ENCODE measurements at regions not wholly inside any gene's neighbourhood (a gene's known extent, or its start where the extent isn't known, plus 50 kb on each side); places are given as distances from the start of the nearest gene placed in this dataset.

DNA sequence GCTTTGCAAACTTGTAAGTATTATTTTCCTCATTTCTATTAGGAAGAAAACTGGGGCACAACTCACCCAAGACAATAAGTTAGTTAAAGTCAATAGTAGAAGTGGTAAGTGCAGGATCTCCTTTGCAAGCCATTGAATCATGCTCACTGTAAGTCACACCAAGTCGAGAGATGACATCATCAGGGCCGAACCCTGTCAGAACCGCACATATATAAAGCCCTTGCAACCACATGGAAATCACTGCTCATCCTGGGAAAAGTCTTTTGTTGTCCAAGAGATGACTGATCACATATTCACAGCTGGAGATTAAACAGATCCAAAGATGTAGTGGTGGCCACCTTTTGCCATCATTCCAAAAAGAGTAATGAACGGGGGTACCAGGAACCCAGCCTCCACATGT, 484.8 kb upstream of the ID2 start:
- no peak for DNase-seq

DNA sequence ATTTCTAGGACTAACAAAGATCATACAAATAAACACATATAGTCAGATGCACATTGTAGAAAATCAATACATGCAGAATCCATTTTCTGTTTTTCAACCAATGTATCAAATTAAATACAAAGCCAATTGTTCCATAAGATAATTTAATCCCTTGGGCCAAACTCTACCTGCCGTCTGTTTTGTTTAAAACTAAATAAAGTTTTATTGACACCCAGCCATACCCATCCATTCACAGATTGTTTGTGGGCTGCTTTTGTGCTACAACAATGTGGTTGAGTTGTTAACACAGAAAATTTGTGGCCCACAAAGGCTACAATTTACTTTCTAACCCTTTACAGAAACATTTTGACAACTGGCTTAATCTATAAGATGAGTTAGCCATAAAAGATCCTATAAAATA, 484.0 kb upstream of the ID2 start:
- no peak for DNase-seq

DNA sequence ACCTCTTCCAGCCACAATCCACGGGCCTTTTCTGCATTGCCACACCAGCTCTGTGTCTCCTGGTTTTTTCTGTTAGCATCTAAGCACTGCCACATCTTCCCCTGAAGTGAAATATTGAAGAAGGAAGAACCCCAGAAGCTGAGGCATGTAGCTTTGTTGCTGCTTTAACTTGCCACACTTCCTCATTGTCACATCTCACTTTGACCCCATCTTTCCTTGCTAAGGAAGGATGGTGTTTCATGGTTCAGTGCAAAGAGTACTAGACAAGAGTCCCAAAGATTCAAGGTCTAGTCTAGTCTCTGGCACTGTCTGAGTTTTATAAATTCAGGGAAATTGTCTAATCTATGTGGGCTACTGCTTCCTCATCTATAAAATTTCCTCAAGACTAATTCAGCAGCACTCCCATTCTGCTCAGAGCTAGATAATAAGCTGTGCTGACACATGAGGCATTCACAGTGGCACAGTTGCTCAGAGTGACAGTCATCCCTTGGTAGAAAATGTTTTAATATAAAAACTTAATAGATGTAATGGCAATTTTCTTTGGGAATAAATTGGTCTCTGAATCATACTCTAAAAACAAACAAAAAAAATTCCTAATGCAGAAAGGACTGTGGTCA, 483.0 kb upstream of the ID2 start:
- DNase-seq: no peak

DNA sequence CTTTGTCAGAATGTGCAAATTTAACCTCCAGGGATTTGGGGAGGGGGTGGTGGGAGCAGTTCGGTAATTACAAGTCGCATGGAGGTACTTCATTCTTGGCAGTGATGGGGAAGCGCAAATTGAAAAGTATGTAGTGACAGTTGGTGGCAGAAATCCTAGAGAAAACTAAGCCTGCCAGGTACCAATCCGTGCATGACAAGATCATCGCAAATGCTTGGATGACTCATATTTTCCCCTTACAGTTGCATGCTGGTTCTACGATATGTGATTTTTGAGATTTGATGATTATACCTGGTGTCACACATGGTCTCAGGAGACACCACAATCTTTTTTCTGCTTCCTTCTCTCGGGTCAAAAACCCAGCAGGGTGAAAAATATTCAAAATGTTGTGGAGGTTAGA, 479.7 kb upstream of the ID2 start:
- DNase-seq: no peak

DNA sequence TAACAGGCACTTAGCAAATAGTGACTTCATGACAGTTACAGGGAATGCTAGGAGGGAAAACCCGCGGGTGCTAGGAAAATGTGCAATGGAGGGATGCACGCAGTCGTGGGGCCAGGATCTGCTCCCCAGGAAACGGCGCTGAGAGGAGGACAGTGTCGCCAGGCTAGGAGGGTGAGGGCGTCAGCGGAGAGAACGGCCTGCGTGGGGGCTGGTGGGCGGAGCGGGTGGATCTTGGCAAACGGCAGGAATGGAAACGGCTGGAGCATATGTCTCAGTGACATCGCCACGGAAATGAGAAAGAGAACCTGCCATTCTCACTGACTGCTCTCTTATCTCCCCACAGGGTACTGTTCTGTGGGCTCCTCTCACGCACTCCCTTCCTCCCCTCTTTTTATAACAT, 478.5 kb upstream of the ID2 start:
- no peak for DNase-seq

DNA sequence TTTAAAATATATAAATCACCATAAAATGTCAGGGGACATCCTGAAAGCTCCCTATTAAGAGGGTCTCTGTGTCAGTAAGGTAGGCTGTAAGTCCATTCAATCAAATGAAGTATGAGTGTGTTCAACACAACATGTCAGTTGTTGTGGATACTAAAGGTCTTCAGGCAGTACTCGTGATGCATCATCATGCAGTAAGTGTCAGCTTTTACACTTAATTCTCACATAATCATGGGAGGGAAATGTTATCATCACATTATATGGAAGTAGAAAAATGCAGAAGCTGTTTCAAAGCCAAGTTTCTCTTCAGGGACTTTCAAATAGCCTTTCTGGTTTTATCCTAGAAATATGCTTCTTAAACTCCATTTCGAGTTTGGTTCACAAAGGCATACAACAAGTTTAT, 477.1 kb upstream of the ID2 start:
- DNase-seq: no peak

DNA sequence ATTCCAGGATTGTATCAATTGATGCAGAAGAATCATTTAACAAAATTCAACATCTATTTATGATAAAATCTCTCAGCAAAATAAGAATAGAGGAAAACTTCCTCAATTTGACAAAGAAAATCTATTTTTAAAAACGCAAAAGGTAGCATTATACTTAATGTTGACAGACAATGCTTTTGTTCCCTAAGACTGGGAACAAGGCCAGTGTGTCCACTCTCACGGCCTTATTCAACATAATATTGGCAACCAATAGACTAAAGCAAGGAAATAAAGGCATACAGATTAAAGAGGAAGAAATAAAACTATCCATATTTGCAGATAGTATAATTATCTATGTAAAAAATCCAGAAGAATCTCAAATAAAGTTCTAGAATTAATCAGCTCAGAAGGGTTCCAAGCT, 472.4 kb upstream of the ID2 start:
- no peak for DNase-seq

DNA sequence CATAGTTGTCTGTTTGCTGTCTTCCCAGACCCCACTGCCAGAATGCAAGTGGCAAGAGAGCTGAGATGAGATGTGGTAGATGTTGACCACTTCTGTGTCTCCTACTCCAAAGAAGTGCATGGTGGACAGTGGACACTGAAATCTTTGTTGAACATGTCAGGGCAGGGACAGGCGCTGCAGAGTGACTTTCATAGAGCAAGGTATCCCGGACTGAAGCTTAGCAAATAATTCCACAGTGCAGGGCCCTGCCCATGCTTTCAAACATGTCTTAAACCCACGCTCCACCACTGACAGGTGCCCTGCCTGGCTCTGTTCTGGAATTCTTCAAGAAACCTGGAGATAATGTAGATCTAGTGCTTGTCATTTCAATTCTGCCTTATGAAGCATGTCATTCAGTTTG, 470.5 kb upstream of the ID2 start:
- DNase-seq: no peak

DNA sequence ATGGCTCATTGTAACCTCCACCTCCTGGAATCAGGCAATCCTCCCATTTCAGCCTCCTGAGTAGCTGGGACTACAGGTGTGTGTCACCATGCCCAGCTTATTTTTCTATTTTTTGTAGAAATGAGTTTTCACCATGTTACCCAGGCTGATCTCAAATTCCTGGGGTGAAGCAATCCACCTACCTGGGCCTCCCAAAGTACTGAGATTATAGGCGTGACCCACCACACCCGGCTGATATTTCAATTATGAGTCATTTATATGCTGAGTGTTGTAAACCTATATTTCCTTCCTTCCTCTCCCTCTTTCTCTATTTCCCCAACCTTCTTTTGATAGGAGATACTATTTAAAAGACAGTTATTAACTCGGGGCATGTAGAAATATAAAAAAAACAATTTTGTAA, 469.6 kb upstream of the ID2 start:
- no peak for DNase-seq

DNA sequence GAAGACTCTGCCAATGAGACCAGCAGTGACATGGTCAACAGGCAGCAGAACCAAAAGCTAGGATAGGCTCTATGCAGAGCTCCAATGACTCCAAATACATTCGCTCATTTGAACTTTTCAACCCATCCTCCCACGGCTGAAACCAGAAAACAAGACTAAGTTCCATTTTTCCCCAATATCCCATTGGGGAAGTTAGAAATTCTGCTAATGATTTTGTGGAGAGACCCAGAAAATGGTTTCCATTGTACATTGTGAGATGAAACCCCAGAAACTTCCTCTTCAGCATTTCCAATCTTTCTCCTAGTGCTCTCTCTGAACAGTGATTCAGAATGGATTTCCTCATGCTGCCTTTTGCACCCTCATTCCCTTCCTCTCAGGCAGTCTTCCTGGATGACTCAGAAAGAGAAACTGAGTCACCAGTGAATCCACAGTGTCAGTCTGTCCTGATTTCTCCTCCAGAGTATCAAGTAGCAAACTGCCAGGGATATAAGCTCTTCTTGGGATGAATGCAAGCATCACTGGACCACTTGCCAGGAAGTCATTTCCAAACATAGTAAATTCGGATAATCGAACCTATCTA, 467.7 kb upstream of the ID2 start:
- DNase-seq: no peak

DNA sequence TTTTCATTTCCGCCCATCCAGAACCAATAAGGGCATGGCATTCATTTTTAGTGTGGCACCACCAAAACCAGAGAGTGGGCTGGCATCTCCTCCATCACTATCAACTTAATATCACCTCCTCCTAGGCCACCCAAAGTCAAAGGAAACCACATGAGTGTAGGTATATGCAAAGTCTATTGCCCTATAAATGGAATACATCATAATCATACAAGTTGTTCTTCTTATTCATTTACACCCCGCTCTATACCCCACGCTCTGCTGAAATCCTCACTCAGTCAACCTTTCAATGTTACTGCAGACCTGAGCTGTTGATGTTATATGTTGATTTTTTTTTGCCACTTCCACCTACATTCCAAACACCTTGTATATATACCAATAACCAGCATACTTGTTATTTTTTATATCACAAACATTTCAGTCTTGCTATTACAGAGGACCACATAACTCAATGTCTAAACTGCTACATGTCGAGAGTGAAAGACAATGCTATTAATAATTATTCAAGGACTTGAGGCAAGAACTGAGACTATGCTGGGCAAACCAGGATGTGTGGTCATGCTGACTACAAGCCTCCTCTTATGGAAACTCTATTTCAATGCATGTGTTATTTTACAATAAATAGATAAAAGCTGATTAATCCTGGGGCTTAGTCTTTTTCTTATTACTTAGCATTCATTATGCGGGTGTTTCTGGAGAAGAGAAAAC, 466.5 kb upstream of the ID2 start:
- no peak for DNase-seq

DNA sequence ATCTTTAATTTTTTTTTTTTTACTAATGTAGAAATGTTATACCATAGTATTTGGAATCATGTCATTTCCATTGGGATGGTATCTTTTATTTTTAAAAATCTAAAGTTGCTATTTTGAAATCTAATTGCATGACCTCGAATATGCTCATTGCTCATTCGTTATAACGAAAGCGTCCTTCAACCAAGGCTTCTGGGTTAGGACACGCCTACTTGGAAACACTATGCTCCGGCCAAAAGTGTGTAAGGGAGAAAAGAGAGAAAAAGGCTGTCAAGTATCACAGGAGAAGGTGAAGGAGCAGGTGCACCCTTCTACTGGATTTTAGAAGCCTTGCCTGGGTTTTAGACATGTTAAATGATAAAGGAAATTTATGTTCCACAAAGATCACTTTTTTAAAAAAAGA, 465.9 kb upstream of the ID2 start:
- DNase-seq: no peak

DNA sequence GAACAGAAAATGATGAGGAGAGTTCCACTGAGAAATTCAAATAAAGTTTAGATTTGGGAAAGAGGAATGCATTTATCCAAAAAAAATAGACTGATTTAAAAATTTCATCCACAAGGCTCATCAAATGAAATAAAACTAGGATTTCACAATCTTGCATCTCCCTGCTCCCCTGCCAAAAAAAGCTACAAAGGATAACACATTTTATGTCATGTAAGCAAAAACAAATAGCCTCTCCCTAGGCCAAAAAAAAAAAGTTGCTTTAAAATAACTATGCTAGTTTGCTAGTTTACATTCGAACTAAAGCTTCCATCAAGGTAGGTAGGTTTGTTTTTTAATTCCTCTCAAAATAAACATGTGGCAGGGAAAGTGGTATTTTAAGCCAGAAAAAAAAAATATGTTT, 465.5 kb upstream of the ID2 start:
- DNase-seq: no peak

DNA sequence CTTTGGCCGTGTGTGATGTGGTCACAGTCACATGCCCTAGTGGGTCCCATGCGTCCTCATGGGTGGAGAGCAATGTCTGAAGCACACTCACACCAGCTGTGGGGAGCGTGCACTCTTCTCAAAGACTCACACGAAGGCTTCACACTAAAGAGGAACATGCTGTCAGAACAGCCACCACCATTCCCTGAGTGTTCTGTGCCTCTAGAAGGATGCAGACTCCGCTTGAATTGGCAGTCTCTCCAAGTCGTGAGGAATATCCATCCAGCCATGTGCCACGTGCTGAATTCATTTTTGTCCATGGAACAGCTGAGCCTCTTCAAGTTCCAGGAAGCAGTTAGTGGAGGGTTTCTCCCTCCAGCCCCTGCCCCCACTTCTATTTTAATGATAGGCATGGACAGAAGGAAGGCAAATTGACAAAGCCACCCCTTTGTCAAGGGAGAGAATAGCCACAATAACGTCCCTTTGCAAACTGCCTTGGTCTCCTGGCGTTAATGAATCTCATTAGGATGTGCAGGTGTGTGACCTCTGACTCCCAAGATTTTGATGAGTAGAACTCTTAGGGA, 464.3 kb upstream of the ID2 start:
- no peak for DNase-seq

DNA sequence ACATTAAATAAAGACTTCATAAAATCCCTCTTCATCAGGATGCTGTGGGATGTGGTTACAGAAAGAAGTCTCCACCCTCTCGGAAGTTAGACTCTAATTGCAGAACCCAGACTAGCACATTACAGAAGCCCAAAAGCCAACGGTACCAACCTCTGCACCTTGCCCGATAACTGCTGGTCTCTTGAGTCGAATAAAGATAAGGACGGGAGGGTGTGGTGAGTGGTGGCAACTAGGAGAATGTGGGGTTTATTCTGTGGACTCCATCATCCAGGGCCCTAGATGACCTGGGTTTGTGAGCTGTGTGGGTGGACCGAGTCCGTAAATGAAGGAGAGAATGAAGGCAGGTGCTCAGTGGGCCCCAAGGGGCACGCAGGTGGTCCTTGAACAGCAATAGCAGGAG, 462.8 kb upstream of the ID2 start:
- no peak for DNase-seq

DNA sequence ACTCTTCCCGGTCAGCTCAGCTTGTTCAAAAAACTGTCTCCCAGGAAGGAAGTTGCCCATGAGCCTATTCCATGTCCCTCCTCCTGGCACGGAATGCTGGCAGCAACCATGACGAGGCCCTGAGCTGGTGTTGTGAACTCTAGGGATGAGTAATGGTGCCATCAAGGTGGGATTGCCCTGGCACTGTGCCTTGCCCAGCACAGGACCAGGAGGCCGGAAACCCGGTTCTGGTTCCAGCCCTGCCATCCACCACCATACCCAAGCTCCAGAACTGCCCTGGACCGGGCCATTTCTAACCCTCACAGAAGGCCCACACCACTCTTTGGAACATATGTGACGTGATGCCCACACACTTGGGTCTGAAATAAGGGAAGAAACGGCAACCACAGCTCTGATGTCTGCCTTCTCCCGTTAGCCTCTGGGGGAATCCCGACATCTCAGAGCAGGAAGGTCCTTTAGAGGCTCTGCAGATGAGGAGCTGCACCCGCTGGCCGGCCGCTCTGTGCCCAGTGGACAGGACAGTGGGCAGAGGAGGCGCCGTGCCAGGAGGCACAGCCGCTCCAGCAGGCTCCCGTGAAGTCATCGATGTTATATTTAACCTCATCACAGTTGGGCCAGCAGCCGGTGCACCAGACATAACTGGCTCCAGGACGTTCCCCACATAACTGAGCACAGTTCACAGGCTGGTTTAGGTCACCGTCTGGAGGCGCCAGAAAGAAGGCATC, 462.1 kb upstream of the ID2 start:
- DNase-seq: no peak

DNA sequence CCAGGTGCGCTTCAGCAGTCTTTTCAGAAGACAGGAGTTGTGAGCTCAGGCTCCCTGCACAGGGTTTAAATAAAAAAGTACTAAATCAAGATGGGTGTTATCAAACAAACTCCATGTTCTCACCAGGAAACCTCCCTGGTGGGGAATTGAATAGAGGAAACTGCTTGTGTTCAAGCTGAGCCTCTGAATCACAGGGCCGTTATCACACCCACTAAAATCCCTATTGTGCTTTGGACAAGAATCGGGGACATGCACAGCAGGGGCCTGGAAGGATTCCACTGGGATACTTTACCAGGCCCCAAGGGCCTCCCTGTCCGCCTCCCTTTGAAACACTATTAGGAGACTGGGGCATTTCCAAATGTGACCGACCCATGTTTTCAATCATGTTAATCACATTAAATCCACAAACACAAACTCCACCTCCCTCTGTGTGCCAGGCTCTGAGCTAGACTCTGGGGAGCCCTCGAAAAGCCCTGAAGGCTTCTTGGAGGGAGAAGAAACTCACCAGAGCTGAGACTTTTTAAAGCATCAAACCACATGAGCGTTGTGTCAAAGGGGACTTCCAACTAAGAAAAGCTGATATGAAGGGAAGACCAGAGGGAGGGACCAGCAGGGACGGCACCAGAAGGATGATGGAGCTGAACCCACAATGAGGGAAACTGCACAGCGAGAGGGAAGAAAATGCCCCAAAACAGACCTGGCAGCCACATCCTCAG, 458.7 kb upstream of the ID2 start:
- no peak for DNase-seq

DNA sequence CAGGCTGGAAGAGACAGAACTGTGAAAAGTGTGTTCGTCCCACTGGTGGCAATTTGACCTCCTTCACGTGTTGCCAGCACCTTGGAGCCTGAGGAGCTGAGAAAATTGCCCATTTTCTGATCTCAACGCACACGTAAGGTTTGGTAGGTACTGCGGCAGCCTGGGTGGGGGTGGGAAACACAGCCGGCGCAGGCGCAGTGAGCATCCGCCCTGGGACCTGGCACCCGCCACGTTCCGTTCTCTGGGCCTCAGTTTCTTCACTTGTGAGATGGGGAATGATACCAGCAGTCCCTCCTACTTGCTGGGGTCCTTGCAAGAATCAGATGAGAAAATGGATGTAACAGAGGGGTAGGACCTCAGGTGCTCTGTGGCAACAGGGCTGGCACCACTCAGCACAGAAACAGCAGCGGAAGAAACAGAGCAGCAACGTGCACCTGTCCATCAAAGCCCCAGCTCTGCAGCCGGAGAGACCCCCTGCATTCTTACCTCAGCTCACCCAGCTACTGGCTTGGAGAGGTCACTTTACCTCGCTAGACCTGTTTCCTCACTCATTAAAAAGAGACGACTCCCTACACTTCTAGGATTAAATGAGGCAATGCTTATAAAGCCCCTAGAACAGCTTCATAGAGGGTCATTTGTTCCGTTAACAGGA, 458.0 kb upstream of the ID2 start:
- DNase-seq: no peak

DNA sequence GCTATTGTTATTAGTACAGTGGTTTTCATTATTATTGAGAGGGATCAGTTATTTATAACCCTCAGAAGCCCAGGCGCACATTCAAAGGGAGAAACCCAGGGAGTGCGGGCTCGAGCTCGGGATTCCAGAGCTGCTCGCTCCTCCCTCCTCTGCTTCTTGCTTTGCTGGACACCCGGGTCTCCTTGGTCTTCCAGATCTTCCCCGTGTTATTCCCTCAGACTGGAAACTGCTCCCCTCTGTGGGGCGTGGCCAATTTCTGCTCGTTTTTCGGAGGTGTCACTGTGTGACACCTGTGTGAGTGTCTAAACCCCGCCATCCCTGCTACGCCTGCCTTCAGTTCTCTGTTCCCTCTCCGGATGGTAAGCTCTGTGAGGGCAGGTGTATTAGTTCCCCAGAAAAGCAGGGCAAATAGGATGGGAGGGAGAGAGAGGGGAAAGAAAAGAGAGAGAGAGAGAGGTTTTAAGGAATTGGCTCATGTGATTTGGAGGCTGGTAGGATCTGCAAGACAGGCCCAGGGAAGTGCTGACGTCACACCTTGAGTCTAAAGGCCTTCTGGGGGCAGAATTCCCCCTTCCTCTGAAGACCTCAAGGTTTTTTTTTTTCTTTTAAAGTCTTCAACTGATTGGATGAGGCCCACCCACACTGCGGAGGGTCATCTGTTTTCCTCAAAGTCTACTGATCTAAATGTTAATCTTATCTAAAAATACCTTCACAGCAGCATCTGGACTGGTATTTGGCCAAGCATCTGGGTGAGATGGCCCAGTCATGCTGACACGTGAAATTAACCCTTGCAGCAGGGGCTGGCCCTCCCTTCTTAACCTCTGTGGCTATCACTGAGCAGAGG, 457.3 kb upstream of the ID2 start:
- no peak for DNase-seq

DNA sequence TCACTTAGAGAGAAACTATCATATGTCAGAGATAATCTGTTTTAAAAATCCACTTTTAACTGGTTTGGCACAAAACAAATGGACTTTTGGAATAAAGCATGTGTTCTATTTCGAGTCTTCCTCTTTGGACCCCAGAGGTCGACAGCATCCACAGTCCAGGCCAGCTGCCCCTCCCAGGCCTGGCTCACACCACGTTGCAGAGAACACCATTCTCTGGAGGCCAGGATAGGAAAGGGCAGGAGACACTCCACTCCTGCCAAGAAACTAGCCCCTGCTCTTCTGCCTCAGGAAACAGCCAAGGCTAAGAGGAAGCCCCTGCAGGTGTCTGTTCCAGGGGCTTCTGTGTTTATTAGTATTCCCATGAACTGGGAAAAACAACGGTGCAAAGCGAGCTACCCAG, 456.6 kb upstream of the ID2 start:
- DNase-seq: no peak

DNA sequence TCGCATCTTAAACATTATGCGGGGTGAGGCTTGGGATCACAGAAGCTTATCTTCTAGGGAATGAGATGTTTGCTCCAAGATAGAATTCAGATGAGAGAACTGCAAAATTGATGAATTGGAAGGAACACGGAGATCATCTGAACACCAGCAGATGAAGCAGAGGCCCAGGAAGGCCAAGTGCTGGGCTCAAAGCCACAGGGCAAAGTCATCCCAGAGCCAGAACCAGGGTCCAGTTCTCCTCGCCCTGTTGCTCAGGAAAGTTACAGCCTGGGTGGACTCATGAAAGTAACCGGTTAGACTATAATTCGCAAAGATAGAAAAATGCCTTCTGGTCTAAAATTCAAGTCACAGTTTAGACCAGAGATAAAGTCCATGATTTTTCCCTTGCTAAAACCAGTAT, 456.1 kb upstream of the ID2 start:
- DNase-seq: no peak

DNA sequence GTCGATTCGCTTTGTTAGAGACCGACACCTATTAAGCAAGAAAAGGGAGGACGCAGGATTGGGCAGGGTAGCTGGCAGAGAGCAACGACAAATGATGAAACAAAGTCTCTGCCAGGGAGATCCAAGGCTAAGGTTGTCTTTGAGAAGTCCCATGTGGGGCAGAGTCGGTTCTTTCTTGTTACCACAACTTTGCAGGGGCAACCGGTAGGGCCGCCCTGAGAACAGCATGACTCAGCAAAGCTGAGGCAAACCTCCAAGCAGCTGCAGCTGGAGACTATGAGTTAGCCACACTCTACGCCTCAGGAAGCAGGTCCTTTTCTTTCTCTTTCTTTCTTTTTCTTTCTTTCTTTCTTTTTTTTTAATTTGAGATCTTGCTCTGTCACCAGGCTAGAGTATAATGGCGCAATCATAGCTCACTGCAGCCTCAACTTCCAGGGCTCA, 452.3 kb upstream of the ID2 start:
- DNase-seq: peak; percentile 34

Data from CD4-positive, alpha-beta T cell treated with Interleukin-10 for 1 hour (primary cell).